GM12874 (cell line): ENCODE measurements at regions not wholly inside any gene's neighbourhood (a gene's known extent, or its start where the extent isn't known, plus 50 kb on each side); places are given as distances from the start of the nearest gene placed in this dataset.

Experiments used
- TF ChIP-seq, protein P1 (sequence below): IDR thresholded peaks from 2 replicates; pipeline ENCODE4 v1.5.1; 2011; ENCODE audit warnings: low read depth, mild to moderate bottlenecking, control low read depth, low read length, moderate library complexity; ENCODE audit not compliant: insufficient read depth

DNA sequence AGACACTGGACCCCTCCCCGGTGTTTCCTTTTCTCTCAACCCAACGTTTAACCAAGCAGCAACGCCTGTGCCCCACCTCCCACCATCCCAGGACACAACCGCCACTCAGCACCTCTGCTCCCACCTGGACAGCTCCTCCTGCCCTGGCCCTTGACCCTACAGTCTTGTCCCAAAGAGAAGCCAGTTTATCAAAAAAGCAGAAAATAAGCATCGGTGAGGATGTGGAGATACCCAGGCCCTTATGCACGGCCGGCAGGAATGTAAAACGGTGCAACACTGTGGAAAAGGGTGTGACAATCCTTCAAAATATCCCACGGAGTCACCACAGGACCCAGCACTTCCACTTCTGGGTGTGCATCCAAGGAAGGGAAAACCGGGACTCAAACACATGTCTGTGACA, 176.2 kb upstream of the RNF32 start:
- TF ChIP-seq, protein P1, sequence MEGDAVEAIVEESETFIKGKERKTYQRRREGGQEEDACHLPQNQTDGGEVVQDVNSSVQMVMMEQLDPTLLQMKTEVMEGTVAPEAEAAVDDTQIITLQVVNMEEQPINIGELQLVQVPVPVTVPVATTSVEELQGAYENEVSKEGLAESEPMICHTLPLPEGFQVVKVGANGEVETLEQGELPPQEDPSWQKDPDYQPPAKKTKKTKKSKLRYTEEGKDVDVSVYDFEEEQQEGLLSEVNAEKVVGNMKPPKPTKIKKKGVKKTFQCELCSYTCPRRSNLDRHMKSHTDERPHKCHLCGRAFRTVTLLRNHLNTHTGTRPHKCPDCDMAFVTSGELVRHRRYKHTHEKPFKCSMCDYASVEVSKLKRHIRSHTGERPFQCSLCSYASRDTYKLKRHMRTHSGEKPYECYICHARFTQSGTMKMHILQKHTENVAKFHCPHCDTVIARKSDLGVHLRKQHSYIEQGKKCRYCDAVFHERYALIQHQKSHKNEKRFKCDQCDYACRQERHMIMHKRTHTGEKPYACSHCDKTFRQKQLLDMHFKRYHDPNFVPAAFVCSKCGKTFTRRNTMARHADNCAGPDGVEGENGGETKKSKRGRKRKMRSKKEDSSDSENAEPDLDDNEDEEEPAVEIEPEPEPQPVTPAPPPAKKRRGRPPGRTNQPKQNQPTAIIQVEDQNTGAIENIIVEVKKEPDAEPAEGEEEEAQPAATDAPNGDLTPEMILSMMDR = no peak

DNA sequence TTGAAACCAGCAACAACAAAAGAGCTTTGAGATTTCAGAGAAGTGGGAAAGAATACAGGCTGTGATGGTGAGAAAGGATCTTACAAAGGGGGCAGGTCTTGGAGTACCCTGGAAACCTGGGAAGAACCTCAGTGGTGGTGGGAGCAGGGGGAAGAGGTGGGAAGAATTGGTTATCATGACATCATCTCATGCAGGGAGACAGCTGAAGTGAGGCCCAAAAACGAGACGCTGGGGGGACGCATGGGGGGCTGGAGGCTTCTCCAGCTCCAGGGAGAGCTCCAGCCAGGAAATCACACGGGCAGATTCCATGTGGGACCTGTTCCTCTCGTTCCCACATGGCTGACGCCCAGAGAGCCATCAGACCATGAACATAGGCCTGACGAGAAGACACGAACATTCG, 177.3 kb upstream of the RNF32 start:
- TF ChIP-seq, protein P1 = no peak

DNA sequence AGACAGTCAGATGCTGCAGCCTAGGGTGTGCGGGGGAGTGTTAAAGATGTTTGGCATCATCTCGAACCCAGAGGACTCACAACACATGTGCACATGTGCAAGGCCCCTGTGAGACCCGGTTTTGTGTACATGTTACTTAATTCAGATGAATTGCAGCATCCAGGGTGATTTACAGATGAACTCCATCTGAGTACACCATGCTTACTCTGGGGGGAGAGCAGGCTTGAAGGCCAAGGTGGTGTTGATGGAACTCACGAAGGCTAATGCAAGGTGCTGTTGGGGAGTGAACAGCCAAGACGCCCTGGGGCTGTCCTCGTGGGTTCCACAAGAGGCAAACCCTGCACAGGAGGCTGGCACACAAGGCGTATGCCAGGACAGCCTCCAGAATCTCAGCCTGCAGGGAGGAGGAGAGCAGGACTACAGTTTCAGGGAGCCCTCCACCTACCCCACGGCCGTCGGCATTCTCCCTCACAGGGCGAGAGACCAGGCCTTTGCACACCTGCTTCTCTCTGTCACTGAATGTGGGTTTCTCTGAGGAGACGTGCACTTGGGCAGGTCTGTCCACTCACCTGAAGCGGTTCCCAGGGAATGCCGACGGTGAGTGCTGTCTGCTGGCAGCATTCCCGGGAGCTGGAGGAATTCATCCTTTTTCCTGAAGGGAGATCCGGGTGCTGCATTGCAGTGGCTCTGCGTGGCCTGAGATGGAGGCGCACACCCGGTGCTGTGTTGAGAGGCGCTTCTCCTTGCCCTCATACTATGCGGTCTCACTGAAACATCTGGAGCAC, 178.5 kb upstream of the RNF32 start:
- TF ChIP-seq, protein P1 = no peak

DNA sequence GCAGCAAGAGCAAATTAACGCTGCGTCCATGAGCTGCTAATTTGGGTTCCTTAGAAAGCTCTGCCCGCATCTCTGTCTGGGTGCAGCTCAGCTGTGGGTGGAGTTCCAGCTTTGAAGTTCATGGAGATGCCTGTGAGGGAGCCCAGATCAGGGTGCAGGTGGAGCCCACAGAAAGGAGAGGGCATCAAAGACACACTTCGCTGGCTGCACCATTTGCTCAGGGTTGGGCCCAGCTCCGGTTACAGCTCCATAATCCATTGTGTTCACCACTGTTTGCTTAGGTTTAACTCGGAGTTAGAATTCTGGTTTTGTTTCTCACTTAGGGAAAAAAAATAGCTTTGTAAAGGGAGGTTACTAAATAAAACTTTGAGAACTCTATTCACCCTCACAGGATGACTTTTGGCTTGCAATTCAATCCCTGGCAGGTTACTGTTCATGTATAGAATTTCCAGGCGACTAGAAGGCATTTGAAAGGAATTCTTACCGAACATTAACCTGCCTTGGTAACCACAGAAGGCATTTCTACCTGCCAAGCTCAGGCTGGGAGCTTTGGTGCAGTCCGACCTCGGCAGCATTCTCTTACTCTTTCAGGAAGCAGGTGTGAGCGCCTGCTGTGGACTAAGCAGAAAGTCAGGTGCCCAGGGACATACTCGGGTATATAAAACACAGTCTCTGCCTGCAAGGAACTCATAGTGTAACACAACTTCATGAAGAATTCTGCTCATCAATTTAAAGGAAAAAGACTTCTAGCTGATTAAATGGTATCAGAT, 179.5 kb upstream of the RNF32 start:
- TF ChIP-seq, protein P1 = no peak

DNA sequence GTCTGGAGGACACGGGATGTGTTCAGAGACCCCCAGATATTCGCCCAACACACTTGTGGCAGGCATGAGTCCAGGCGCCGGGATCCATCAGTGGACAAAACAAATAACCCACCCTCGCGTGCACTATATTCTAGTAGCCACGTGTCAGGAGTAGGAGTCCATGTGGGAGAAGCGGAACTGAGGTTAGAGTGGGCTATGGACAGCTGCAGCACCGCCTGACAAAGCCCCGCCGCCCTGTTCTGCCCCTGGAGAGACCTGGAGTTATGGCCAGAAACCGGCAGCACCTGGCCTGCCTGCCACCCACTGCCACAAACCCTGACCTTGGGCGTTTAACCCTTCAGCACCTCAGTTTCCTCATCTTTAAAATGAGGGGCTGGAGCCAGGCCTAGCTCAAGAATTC, 181.0 kb upstream of the RNF32 start:
- TF ChIP-seq, protein P1 = no peak

DNA sequence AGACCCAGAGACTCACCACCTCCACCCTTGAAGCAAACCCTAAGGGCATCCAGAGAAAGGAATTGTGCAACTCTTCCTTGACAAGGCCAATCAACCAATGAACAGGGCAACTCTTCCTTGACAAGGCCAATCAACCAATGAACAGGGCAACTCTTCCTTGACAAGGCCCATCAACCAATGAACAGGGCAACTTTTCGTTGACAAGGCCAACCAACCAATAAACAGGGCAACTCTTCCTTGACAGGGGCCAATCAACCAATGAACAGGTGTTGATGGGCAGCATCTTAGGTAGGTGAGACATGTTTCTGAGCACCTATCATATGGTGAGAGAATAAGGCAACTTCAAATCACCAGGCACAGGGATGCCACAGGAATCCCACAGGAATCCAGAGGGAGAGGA, 181.5 kb upstream of the RNF32 start:
- TF ChIP-seq, protein P1 = no peak

DNA sequence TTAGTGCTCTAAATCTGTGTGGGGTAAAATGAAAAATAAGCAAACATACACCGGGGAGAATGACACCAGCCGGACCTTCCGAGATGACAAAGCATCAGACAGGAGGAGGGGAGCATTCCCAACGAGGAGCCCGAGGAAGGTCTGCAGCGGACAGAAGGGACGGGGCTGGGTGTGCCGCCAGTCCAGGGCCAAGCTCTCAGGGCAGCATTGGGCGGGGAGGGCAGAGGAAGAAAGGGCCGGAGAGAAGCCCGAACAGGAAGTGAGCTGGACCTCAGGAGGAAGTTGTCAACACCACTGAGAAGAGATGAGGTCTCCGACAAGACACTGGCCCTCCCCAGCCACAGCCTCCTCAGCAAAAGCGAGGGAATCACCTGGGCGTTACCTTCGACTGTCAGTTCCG, 182.6 kb upstream of the RNF32 start:
- TF ChIP-seq, protein P1 = no peak
